Naive thymus-derived CD4-positive, alpha-beta T cell (primary cell): ENCODE measurements at regions not wholly inside any gene's neighbourhood (a gene's known extent, or its start where the extent isn't known, plus 50 kb on each side); places are given as distances from the start of the nearest gene placed in this dataset.

Experiments
- ATAC-seq: fragments of 150-1000 bp; cut with Tn5 transposase; 2 replicates; pipeline ENCODE4 v1.10.0; 2021; ENCODE audit warnings: mild to moderate bottlenecking, moderate library complexity
- CTCF ChIA-PET: fragments of 350-600 bp; sonication (Branson Sonifier 250); formaldehyde crosslinking; loops from one replicate; lab custom pipeline; 2021; ENCODE audit warnings: antibody characterized with exemption; lab: Charles Lee
- POLR2A ChIA-PET: fragments of 350-600 bp; sonication (Branson Sonifier 250); formaldehyde crosslinking; loops from one replicate; lab custom pipeline; 2021; ENCODE audit warnings: antibody characterized with exemption, inconsistent platforms; lab: Charles Lee
- DNase-seq, 9 donors: peaks; one replicate each; pipeline versions ENCODE4 v3.0.0 to v3.0.0-alpha.2; 2020 to 2022; ENCODE audit warnings: mixed read lengths in 1 of 9
- H3K27ac ChIP-seq: one replicate; pipeline ENCODE4 v1.7.0; 2013; ENCODE audit warnings: mild to moderate bottlenecking, low read depth, low read length, moderate library complexity
- H3K27me3 ChIP-seq, 2 donors: one replicate each; pipeline ENCODE4 v1.7.0; 2013; ENCODE audit warnings: low read length in 2 of 2, mild to moderate bottlenecking in 2 of 2, moderate library complexity in 2 of 2; ENCODE audit not compliant: control insufficient read depth in 2 of 2, insufficient read depth in 2 of 2
- H3K36me3 ChIP-seq, 3 experiments: 1 replicate in 2 of 3; 2 replicates in 1 of 3; pipeline ENCODE4 v1.7.0; 2013; ENCODE audit warnings: low read length in 3 of 3, mild to moderate bottlenecking in 3 of 3, moderate library complexity in 1 of 3; ENCODE audit not compliant: insufficient read depth in 3 of 3, control insufficient read depth in 2 of 3
- H3K4me1 ChIP-seq, 2 donors: one replicate each; pipeline ENCODE4 v1.7.0; 2013; ENCODE audit warnings: low read length in 2 of 2, mild to moderate bottlenecking in 2 of 2, moderate library complexity in 1 of 2; ENCODE audit not compliant: control insufficient read depth in 2 of 2, insufficient read depth in 2 of 2
- H3K4me3 ChIP-seq: 2 replicates; pipeline ENCODE4 v1.7.0; 2013; ENCODE audit warnings: mild to moderate bottlenecking, low read length
- H3K9me3 ChIP-seq, 3 experiments: 1 replicate in 2 of 3; 2 replicates in 1 of 3; pipeline ENCODE4 v1.7.0; 2013; ENCODE audit warnings: low read length in 3 of 3; ENCODE audit not compliant: control insufficient read depth in 2 of 3
- H3K27ac Mint-ChIP-seq, 9 donors: one replicate each; pipeline ENCODE4 v1.8.0; 2020 to 2022; ENCODE audit warnings: mixed read lengths in 9 of 9, mild to moderate bottlenecking in 8 of 9, moderate library complexity in 5 of 9, inconsistent platforms in 2 of 9
- H3K27me3 Mint-ChIP-seq, 5 donors: one replicate each; pipeline ENCODE4 v1.8.0; 2021 to 2022; ENCODE audit warnings: mixed read lengths in 5 of 5, mild to moderate bottlenecking in 1 of 5
- H3K36me3 Mint-ChIP-seq, 5 donors: one replicate each; pipeline ENCODE4 v1.8.0; 2020 to 2022; ENCODE audit warnings: mixed read lengths in 5 of 5, mild to moderate bottlenecking in 3 of 5, inconsistent platforms in 1 of 5
- H3K4me1 Mint-ChIP-seq, 7 donors: one replicate each; pipeline ENCODE4 v1.8.0; 2020 to 2022; ENCODE audit warnings: mixed read lengths in 7 of 7, mild to moderate bottlenecking in 3 of 7, inconsistent platforms in 1 of 7
- H3K4me3 Mint-ChIP-seq, 10 donors: one replicate each; pipeline ENCODE4 v1.8.0; 2020 to 2022; ENCODE audit warnings: mild to moderate bottlenecking in 10 of 10, mixed read lengths in 10 of 10, moderate library complexity in 6 of 10, inconsistent platforms in 2 of 10
- H3K9me3 Mint-ChIP-seq, 11 donors: one replicate each; pipeline ENCODE4 v1.8.0; 2020 to 2022; ENCODE audit warnings: mixed read lengths in 11 of 11, mild to moderate bottlenecking in 4 of 11, inconsistent platforms in 1 of 11, moderate library complexity in 1 of 11
- intact Hi-C, 2 donors: fragments of 100-400 bp; cut with micrococcal nuclease; formaldehyde crosslinking; loops; one replicate each; pipeline ENCODE4 v1.15.1; 2023

DNA sequence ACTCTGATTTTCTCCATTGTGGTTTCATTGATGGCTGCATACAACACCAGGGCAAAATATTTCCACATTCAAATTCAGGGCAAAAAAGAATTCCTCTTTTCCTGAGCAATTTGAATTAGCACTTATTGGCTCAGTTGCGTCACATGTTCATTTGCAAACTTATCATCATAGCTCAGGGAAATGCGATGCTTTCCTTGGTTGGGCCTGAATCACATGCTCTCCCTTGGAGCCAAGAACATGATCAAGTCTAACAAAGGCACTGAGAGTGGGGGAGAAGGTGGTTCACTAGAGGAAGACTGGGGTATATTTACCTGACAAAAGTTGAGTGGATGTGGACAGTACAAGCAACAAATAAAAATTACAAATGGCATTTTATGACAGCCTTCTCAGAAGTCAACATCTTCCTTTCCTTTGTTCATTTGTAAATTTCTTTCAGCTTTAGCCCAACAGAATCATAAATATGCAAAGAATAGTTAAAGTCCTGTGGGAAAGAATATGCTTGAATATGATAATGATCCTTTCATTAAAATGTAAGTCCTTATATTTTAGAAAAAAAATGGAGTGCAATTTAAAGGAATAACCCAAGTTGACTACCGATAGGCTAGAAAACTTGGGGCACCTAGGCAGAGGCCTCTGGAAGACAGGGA lies 277.2 kb downstream of the NEDD1 start:
- no peak overlapping the region for H3K27ac ChIP-seq
- CTCF ChIA-PET = no interaction called here
- Mint-ChIP-seq H3K4me1 (no peaks in the 10 kb centered on the region), H3K9me3 (peaks cover 0 to 12% (median 3%) of the 10 kb centered on the region in 11 donors), H3K36me3 (peaks cover 0 to 4% (median 0%) of the 10 kb centered on the region in 5 donors), H3K27me3 (peaks cover 0 to 44% (median 17%) of the 10 kb centered on the region in 5 donors), H3K4me3 (no peak overlapping the region), H3K27ac (no peak overlapping the region)
- no peaks in the 10 kb centered on the region for H3K27me3 ChIP-seq
- no peak for ATAC-seq
- no peaks in the 10 kb centered on the region for H3K36me3 ChIP-seq
- POLR2A ChIA-PET = no interaction called here
- no peaks in the 10 kb centered on the region for H3K4me1 ChIP-seq
- no peaks in the 10 kb centered on the region for H3K9me3 ChIP-seq
- no peak overlapping the region for H3K4me3 ChIP-seq
- DNase-seq = no peak
- intact Hi-C loops = no loop called here

- ATAC-seq (no peak), DNase-seq (no peak)
- CTCF ChIA-PET = no interaction called here
- Mint-ChIP-seq H3K27ac (no peak overlapping the region), H3K4me3 (no peak overlapping the region), H3K36me3 (peaks cover 0 to 4% (median 0%) of the 10 kb centered on the region in 5 donors), H3K27me3 (peaks cover 0 to 41% (median 17%) of the 10 kb centered on the region in 5 donors), H3K9me3 (peaks cover 0 to 12% (median 3%) of the 10 kb centered on the region in 11 donors), H3K4me1 (no peaks in the 10 kb centered on the region)
- no peak overlapping the region for H3K4me3 ChIP-seq
- POLR2A ChIA-PET = no interaction called here
- no peaks in the 10 kb centered on the region for H3K27me3 ChIP-seq
- intact Hi-C loops = no loop called here
- H3K9me3 ChIP-seq = no peaks in the 10 kb centered on the region
- H3K27ac ChIP-seq = no peak overlapping the region
- no peaks in the 10 kb centered on the region for H3K36me3 ChIP-seq
- H3K4me1 ChIP-seq = no peaks in the 10 kb centered on the region
Observed at GRCh38 chr12:97185567-97185966, 277.0 kb upstream of the RMST start.

GRCh38 chr12:97194546-97194945 lies 268.1 kb upstream of the RMST start:
- H3K9me3 ChIP-seq = no peaks in the 10 kb centered on the region
- no peak overlapping the region for H3K4me3 ChIP-seq
- no peaks in the 10 kb centered on the region for H3K36me3 ChIP-seq
- no peak overlapping the region for H3K27ac ChIP-seq
- DNase-seq (no peak), ATAC-seq (no peak)
- intact Hi-C loops = no loop called here
- CTCF ChIA-PET = no interaction called here
- Mint-ChIP-seq H3K9me3 (peaks cover 0 to 14% (median 9%) of the 10 kb centered on the region in 11 donors), H3K4me1 (peaks cover 0 to 2% (median 0%) of the 10 kb centered on the region in 7 donors), H3K27ac (no peak overlapping the region), H3K27me3 (peaks cover 0 to 3% (median 0%) of the 10 kb centered on the region in 5 donors), H3K36me3 (no peaks in the 10 kb centered on the region), H3K4me3 (no peak overlapping the region)
- H3K27me3 ChIP-seq = no peaks in the 10 kb centered on the region
- no peaks in the 10 kb centered on the region for H3K4me1 ChIP-seq
- POLR2A ChIA-PET = no interaction called here

DNA sequence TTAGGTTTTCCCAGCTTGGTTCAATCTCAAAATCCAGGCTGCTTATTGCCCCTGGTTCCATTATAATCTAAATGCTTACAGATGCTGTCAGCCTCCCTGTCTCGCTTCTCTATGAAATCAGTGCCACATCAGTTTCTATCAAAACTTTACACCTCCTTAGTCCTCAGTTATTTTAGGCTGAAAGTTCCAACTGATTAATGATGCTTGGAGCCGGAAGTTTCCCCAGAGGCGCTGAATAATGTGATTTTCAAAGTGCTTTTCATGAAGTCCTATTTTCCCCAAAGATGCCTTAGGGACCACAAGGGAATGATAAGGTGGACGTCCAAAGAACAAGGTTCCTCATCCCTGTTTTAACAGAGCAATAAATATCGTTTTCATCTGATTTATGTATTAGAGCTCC lies 262.4 kb upstream of the RMST start:
- Histone ChIP-seq H3K4me1 (no peaks in the 10 kb centered on the region), H3K27ac (no peak overlapping the region), H3K27me3 (no peaks in the 10 kb centered on the region), H3K4me3 (no peak overlapping the region), H3K9me3 (no peaks in the 10 kb centered on the region), H3K36me3 (no peaks in the 10 kb centered on the region)
- H3K27ac Mint-ChIP-seq = no peak overlapping the region
- H3K9me3 Mint-ChIP-seq = peaks cover 0 to 11% (median 2%) of the 10 kb centered on the region in 11 donors
- H3K4me1 Mint-ChIP-seq = no peaks in the 10 kb centered on the region
- no peak overlapping the region for H3K4me3 Mint-ChIP-seq
- ChIA-PET CTCF (no interaction called here), POLR2A (no interaction called here)
- ATAC-seq = no peak
- DNase-seq = no peak
- no peaks in the 10 kb centered on the region for H3K36me3 Mint-ChIP-seq
- H3K27me3 Mint-ChIP-seq = peaks cover 0 to 20% (median 7%) of the 10 kb centered on the region in 5 donors
- intact Hi-C loops = no loop called here

GRCh38 chr12:97203408-97203807 lies 259.2 kb upstream of the RMST start:
- POLR2A ChIA-PET = no interaction called here
- no peak for DNase-seq
- no peak for ATAC-seq
- Mint-ChIP-seq H3K9me3 (peaks cover 0 to 9% (median 2%) of the 10 kb centered on the region in 11 donors), H3K27ac (no peak overlapping the region), H3K4me3 (no peak overlapping the region), H3K4me1 (no peaks in the 10 kb centered on the region), H3K27me3 (peaks cover 0 to 20% (median 4%) of the 10 kb centered on the region in 5 donors), H3K36me3 (no peaks in the 10 kb centered on the region)
- H3K4me1 ChIP-seq = no peaks in the 10 kb centered on the region
- no peaks in the 10 kb centered on the region for H3K36me3 ChIP-seq
- H3K4me3 ChIP-seq = no peak overlapping the region
- H3K9me3 ChIP-seq = no peaks in the 10 kb centered on the region
- no peaks in the 10 kb centered on the region for H3K27me3 ChIP-seq
- intact Hi-C loops = no loop called here
- CTCF ChIA-PET = no interaction called here
- H3K27ac ChIP-seq = no peak overlapping the region

DNA sequence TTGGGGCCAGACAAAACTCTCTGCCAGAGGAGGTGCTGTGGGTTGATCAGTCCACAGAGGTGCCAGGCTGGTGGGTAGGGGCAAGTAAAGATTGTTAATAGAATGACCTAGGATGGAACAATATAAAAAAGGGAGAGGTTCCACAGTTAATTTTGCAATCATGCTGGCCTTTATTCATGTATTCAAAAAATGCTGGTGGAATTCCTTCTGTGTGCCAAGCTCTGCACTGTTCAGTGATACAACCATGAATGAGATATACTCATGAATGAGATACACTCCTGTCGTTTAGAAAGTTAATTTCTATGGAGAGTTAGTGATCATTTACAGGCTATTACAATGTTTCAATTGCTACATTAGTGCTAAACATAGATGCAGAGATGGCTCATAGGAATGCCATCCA lies 252.6 kb upstream of the RMST start:
- POLR2A ChIA-PET = no interaction called here
- no peaks in the 10 kb centered on the region for H3K4me1 ChIP-seq
- no peak overlapping the region for H3K27ac ChIP-seq
- H3K9me3 ChIP-seq = no peaks in the 10 kb centered on the region
- Mint-ChIP-seq H3K36me3 (no peaks in the 10 kb centered on the region), H3K4me1 (no peaks in the 10 kb centered on the region), H3K4me3 (no peak overlapping the region), H3K27me3 (peaks cover 0 to 5% (median 0%) of the 10 kb centered on the region in 5 donors), H3K9me3 (peaks cover 0 to 17% (median 3%) of the 10 kb centered on the region in 11 donors), H3K27ac (no peak overlapping the region)
- H3K4me3 ChIP-seq = no peak overlapping the region
- no peak for DNase-seq
- ATAC-seq = no peak
- no peaks in the 10 kb centered on the region for H3K36me3 ChIP-seq
- intact Hi-C loops = no loop called here
- no peaks in the 10 kb centered on the region for H3K27me3 ChIP-seq
- CTCF ChIA-PET = no interaction called here

- Histone ChIP-seq H3K36me3 (no peaks in the 10 kb centered on the region), H3K4me1 (no peaks in the 10 kb centered on the region), H3K9me3 (no peaks in the 10 kb centered on the region), H3K27me3 (no peaks in the 10 kb centered on the region), H3K4me3 (no peak overlapping the region), H3K27ac (no peak overlapping the region)
- Mint-ChIP-seq H3K9me3 (peaks cover 0 to 12% (median 2%) of the 10 kb centered on the region in 11 donors), H3K36me3 (no peaks in the 10 kb centered on the region), H3K27me3 (peaks cover 0 to 5% (median 0%) of the 10 kb centered on the region in 5 donors), H3K4me1 (no peaks in the 10 kb centered on the region), H3K4me3 (no peak overlapping the region), H3K27ac (no peak overlapping the region)
- CTCF ChIA-PET = no interaction called here
- ATAC-seq = no peak
- DNase-seq = no peak
- intact Hi-C loops = no loop called here
- POLR2A ChIA-PET = no interaction called here
Observed at GRCh38 chr12:97211416-97211930, 251.1 kb upstream of the RMST start.
